Suprapubic skin (tissue), 3 donors: ENCODE measurements at regions not wholly inside any gene's neighbourhood (a gene's known extent, or its start where the extent isn't known, plus 50 kb on each side); places are given as distances from the start of the nearest gene placed in this dataset.

Source experiments
- POLR2A ChIP-seq, 2 donors: fragments of 450-650 bp; IDR thresholded peaks; one replicate each; pipeline ENCODE4 v1.6.1; 2017; ENCODE audit warnings: antibody characterized with exemption in 2 of 2, mild to moderate bottlenecking in 2 of 2, moderate library complexity in 2 of 2
- TF ChIP-seq, protein P1 (sequence below), 2 donors: fragments of 200-600 bp in 1 of 2; fragments of 450-650 bp in 1 of 2; sonication (generic) in 1 of 2; IDR thresholded peaks; one replicate each; pipeline ENCODE4 v1.5.1; 2016 to 2019; ENCODE audit warnings: antibody characterized with exemption in 2 of 2, mild to moderate bottlenecking in 1 of 2, moderate library complexity in 1 of 2

DNA sequence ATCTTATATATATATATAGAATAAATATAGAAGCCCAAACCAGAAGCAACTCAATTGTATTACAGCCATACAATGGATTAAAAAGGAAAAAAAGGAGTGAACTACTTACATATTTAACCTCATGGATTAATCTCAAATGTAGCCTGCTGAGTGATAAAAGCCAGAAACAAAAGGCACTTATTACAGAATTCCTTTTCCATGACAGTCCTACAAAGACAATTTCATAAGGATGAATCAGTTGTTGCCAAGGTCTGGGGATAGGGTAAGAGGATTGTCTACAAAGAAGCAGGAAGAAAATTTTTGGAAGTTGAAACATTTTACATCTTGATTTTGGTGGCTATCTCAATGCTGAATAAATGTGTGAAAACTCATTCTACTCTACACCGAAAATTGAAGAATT is 103.9 kb upstream of the DCC start:
- TF ChIP-seq, protein P1, sequence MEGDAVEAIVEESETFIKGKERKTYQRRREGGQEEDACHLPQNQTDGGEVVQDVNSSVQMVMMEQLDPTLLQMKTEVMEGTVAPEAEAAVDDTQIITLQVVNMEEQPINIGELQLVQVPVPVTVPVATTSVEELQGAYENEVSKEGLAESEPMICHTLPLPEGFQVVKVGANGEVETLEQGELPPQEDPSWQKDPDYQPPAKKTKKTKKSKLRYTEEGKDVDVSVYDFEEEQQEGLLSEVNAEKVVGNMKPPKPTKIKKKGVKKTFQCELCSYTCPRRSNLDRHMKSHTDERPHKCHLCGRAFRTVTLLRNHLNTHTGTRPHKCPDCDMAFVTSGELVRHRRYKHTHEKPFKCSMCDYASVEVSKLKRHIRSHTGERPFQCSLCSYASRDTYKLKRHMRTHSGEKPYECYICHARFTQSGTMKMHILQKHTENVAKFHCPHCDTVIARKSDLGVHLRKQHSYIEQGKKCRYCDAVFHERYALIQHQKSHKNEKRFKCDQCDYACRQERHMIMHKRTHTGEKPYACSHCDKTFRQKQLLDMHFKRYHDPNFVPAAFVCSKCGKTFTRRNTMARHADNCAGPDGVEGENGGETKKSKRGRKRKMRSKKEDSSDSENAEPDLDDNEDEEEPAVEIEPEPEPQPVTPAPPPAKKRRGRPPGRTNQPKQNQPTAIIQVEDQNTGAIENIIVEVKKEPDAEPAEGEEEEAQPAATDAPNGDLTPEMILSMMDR (IDR thresholded peaks at IDR 0.05) = no peak
- TF ChIP-seq POLR2A (IDR thresholded peaks at IDR 0.05) = no peak
